Ishikawa (cell line): ENCODE measurements at regions not wholly inside any gene's neighbourhood (a gene's known extent, or its start where the extent isn't known, plus 50 kb on each side); places are given as distances from the start of the nearest gene placed in this dataset.

Experiments
- CEBPB ChIP-seq: IDR thresholded peaks from 2 replicates; pipeline ENCODE4 v1.6.1; 2012
- CREB1 ChIP-seq: IDR thresholded peaks from 2 replicates; pipeline ENCODE4 v1.6.1; 2012; ENCODE audit warnings: low read depth
- EGR1 ChIP-seq: IDR thresholded peaks from 2 replicates; pipeline ENCODE4 v1.6.1; 2012
- EP300 ChIP-seq: IDR thresholded peaks from 2 replicates; pipeline ENCODE4 v1.6.1; 2012; ENCODE audit warnings: borderline replicate concordance
- FOXM1 ChIP-seq: IDR thresholded peaks from 2 replicates; pipeline ENCODE4 v1.6.1; 2012; ENCODE audit warnings: low read depth, borderline replicate concordance
- NFIC ChIP-seq: IDR thresholded peaks from 2 replicates; pipeline ENCODE4 v1.6.1; 2012
- RAD21 ChIP-seq: IDR thresholded peaks from 2 replicates; pipeline ENCODE4 v1.6.1; 2012; ENCODE audit warnings: low read depth
- TAF1 ChIP-seq: IDR thresholded peaks from 2 replicates; pipeline ENCODE4 v1.6.1; 2012; ENCODE audit warnings: low read depth, mild to moderate bottlenecking
- TCF12 ChIP-seq: IDR thresholded peaks from 2 replicates; pipeline ENCODE4 v1.6.1; 2012; ENCODE audit warnings: low read depth
- TEAD4 ChIP-seq: IDR thresholded peaks from 2 replicates; pipeline ENCODE4 v1.6.1; 2012
- YY1 ChIP-seq: IDR thresholded peaks from 2 replicates; pipeline ENCODE4 v1.6.1; 2012; ENCODE audit warnings: low read depth
- ZBTB7A ChIP-seq: IDR thresholded peaks from 2 replicates; pipeline ENCODE4 v1.6.1; 2012; ENCODE audit warnings: low read depth
- TF ChIP-seq, protein P1 (sequence below): IDR thresholded peaks from 2 replicates; pipeline ENCODE4 v1.6.1; 2012
- TF ChIP-seq, protein P2 (sequence below): IDR thresholded peaks from 2 replicates; pipeline ENCODE4 v1.6.1; 2012; ENCODE audit warnings: low read depth, mild to moderate bottlenecking
- TF ChIP-seq, protein P3 (sequence below): IDR thresholded peaks from 2 replicates; pipeline ENCODE4 v1.6.1; 2012

DNA sequence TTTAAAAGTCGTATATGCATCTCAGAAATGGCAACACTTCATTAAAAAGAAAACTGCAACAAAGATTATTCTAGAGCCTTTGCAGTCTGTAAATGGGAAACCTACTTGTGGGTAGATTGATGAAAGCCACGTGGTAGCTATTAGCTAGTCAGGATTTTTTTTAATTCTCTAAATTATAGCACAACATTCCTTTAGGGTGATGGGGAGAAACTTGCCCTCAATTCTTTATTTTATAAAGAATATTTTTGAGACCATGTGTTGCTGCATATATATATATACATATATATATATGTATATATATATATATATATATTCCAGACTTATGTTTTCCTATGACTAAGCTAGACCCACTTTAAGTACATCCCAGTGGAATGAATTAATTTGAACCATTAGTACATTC lies 118.0 kb downstream of the PPP1R3A start:
- TF ChIP-seq CEBPB = no peak
- TF ChIP-seq, protein P1, sequence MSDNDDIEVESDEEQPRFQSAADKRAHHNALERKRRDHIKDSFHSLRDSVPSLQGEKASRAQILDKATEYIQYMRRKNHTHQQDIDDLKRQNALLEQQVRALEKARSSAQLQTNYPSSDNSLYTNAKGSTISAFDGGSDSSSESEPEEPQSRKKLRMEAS = no peak
- no peak for TF ChIP-seq NFIC
- TF ChIP-seq, protein P2, sequence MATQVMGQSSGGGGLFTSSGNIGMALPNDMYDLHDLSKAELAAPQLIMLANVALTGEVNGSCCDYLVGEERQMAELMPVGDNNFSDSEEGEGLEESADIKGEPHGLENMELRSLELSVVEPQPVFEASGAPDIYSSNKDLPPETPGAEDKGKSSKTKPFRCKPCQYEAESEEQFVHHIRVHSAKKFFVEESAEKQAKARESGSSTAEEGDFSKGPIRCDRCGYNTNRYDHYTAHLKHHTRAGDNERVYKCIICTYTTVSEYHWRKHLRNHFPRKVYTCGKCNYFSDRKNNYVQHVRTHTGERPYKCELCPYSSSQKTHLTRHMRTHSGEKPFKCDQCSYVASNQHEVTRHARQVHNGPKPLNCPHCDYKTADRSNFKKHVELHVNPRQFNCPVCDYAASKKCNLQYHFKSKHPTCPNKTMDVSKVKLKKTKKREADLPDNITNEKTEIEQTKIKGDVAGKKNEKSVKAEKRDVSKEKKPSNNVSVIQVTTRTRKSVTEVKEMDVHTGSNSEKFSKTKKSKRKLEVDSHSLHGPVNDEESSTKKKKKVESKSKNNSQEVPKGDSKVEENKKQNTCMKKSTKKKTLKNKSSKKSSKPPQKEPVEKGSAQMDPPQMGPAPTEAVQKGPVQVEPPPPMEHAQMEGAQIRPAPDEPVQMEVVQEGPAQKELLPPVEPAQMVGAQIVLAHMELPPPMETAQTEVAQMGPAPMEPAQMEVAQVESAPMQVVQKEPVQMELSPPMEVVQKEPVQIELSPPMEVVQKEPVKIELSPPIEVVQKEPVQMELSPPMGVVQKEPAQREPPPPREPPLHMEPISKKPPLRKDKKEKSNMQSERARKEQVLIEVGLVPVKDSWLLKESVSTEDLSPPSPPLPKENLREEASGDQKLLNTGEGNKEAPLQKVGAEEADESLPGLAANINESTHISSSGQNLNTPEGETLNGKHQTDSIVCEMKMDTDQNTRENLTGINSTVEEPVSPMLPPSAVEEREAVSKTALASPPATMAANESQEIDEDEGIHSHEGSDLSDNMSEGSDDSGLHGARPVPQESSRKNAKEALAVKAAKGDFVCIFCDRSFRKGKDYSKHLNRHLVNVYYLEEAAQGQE = no peak
- no peak for TF ChIP-seq CREB1
- no peak for TF ChIP-seq EP300
- no peak for TF ChIP-seq TEAD4
- no peak for TF ChIP-seq YY1
- no peak for TF ChIP-seq FOXM1
- no peak for TF ChIP-seq EGR1
- no peak for TF ChIP-seq TAF1
- TF ChIP-seq TCF12 = no peak
- TF ChIP-seq, protein P3, sequence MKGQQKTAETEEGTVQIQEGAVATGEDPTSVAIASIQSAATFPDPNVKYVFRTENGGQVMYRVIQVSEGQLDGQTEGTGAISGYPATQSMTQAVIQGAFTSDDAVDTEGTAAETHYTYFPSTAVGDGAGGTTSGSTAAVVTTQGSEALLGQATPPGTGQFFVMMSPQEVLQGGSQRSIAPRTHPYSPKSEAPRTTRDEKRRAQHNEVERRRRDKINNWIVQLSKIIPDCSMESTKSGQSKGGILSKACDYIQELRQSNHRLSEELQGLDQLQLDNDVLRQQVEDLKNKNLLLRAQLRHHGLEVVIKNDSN = no peak
- no peak for TF ChIP-seq RAD21
- no peak for TF ChIP-seq ZBTB7A

DNA sequence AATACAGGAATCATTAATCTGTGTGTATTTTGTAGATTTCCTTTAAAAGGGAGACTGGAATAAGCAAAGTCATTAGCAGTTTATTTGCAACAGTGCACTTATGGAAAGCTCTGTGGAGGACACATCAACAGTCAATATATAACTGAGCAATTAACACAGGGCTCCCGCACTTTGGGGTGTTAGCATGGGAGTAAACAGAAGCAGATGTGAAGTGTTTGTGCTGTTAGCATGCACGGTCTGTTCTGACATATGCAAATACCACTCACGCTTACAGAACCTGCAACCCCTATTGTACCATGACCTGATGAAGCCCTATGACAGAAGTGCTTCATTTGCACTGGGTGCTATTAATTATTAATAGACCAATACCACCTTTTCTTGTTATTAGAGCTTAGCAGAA lies 118.9 kb downstream of the PPP1R3A start:
- no peak for TF ChIP-seq NFIC
- TF ChIP-seq TEAD4 = no peak
- no peak for TF ChIP-seq YY1
- TF ChIP-seq TCF12 = no peak
- no peak for TF ChIP-seq TAF1
- TF ChIP-seq, protein P2 = no peak
- TF ChIP-seq FOXM1 = no peak
- no peak for TF ChIP-seq CEBPB
- no peak for TF ChIP-seq RAD21
- TF ChIP-seq CREB1 = no peak
- TF ChIP-seq, protein P3 = no peak

DNA sequence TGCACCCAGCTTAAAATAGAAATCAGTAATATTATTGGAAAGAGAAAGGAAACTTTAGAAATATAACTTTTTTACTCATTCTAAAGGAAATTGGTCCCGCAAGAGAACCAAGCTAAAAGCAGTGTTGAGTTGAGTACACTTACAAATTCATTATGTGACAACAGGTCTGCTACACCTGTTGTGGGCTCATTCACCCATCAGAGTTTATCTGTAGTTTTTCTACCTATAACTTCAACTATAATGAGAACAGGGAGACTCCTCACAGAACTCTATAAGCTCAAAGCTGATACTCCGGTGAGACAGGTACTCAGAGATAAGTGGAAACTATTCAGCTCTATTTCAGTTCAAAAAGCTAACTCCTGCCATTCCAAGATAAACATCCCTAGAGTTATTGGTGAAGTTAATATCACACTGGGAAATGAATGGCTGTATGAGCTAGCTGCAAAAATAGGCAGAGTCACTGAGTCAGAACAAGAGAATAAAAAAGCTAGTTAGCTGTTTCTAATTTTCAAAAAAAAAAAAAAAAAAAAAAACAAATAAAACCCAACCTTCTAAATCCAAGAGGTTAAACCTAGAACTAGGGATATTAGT lies 121.3 kb downstream of the PPP1R3A start:
- TF ChIP-seq, protein P1 = no peak
- TF ChIP-seq TAF1 (no peak), TEAD4 (no peak), YY1 (no peak), EP300 (no peak), RAD21 (no peak), TCF12 (no peak), EGR1 (no peak), CREB1 (no peak), FOXM1 (no peak)
- TF ChIP-seq, protein P2 = no peak
- TF ChIP-seq, protein P3 = no peak

DNA sequence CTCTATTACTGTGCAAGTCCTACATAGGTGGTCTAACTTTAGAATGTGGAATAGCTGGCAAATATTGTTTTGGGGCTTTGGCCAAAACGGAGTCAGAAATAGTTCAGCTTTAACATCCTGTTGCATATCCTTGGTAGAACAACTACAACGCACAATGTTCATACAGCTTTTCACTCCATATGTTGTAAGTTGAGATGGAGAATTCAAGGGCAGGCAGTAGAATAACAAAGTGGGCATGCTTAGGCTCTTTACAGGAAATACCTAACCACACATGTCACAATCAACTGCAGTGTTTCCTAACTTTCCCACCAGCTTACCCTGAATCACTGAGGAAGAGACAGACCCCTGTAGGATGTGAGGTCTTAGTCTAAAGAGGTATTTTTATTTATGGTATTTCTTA lies 122.3 kb downstream of the PPP1R3A start:
- TF ChIP-seq, protein P1 = no peak
- TF ChIP-seq EGR1 (no peak), RAD21 (no peak), TEAD4 (no peak), TAF1 (no peak)
- TF ChIP-seq, protein P2 = no peak
